ENCODE measurements at regions not wholly inside any gene's neighbourhood (a gene's known extent, or its start where the extent isn't known, plus 50 kb on each side); places are given as distances from the start of the nearest gene placed in this dataset.

DNA sequence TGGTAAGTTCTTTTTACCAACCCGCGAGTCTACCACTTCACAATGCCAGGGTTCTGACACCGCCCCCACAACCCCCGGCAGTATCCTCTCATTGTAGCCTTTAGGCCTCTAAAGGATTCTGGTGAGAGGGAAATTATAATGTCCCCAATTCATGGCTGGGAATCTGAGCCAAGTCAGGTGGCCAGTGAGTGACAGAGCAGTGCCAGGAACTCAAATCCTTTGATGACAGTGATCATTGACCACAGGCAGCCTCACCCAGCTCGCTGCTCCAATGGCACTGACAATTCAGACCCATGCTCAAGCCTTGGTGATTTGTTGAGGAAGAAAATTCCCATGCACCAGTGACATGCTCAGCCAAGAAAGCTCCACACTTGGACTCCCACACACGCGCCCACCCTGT, 63.4 kb upstream of the CSF1 start:
- TF ChIP-seq POLR2A (IDR thresholded peaks at IDR 0.05; ENCODE audit: low read depth, low read length), result no peak
- TF ChIP-seq, protein P1, sequence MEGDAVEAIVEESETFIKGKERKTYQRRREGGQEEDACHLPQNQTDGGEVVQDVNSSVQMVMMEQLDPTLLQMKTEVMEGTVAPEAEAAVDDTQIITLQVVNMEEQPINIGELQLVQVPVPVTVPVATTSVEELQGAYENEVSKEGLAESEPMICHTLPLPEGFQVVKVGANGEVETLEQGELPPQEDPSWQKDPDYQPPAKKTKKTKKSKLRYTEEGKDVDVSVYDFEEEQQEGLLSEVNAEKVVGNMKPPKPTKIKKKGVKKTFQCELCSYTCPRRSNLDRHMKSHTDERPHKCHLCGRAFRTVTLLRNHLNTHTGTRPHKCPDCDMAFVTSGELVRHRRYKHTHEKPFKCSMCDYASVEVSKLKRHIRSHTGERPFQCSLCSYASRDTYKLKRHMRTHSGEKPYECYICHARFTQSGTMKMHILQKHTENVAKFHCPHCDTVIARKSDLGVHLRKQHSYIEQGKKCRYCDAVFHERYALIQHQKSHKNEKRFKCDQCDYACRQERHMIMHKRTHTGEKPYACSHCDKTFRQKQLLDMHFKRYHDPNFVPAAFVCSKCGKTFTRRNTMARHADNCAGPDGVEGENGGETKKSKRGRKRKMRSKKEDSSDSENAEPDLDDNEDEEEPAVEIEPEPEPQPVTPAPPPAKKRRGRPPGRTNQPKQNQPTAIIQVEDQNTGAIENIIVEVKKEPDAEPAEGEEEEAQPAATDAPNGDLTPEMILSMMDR (conservative IDR thresholded peaks at IDR 0.05; ENCODE audit: low read depth, low read length), result no peak
